ENCODE measurements at regions not wholly inside any gene's neighbourhood (a gene's known extent, or its start where the extent isn't known, plus 50 kb on each side); places are given as distances from the start of the nearest gene placed in this dataset.
"Not testable (repeated sequence)": the region's sequence is repeated elsewhere in the genome, so short reads cannot be mapped to it uniquely, and the experiment has no call there.

DNA sequence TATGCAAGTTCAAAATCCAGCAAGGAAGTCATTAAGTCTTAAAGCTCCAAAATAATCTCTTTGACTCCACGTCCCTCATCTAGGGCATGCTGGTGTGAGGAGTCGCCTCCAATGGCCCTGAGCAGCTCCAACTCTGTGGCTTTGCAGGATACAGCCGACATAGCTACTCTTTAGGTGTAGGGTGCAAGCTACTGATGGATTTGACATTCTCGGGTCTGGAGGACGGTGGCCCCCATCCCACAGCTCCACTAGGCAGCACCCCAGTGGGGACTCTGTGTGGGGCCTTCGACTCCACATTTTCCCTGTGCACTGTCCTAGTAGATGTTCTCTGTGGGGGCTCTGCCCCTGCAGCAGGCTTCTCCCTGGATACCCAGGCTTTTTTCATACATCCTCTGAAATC is 333.2 kb upstream of the FGF13 start:
- DNase-seq (ENCODE audit: low read depth): no peak

DNA sequence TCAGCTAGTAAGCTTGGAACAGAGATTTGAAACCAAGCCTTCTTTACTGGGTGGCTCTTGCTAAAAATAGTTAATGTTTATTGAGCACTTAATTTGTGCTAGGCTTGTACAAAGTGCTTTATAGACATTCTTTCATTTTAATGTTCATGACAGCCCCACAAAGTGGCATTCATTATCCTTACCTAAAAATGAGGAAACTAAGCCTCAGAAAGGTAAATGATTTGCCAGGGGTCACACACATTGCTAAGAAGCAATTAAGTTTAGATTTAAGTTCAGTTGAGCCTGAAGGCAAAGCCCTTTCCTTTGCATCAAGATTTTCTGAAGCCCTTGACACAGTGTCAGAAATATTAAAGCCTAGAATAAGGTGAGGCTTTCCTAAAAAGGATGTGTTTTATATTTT is 327.5 kb upstream of the FGF13 start:
- DNase-seq (ENCODE audit: low read depth): no peak

DNA sequence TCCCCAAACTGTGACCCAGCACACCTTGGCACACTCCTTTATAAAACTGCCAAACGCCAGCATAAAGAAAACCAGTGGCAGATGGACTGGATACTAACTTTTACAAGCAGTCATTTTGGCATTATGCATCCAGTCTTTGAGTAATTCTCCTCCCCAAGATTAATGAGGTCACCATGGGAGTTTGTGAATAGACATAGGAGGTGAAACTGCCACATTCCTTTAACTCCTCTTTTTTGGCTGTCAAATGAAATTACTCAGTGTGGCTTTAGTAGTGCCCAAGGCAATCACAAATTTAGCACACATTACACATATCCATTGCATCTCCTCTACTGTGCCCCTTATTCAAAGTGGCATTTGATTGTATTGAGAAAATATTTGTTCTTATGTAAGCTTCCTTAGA is 315.3 kb upstream of the FGF13 start:
- DNase-seq (ENCODE audit: low read depth): no peak

DNA sequence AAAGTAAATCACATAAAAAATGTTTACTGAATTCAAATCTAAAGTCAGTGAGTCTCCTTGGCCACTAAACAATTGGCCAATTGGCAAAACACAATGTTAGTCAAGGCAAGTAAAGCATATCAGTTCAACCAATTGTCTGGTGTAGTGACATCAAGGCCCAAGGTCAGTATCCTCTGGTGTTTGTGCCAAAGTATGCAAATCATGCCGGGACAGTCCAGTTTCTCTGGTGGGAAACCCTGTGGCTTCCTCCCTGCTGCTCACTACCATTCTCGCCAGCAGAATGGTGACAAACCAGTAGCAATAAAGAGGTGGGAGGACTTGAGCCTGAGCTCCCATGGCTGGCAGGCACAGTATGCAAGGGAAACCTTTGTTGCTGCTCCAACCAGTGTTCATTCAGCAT is 314.9 kb upstream of the FGF13 start:
- DNase-seq (ENCODE audit: low read depth): no peak

DNA sequence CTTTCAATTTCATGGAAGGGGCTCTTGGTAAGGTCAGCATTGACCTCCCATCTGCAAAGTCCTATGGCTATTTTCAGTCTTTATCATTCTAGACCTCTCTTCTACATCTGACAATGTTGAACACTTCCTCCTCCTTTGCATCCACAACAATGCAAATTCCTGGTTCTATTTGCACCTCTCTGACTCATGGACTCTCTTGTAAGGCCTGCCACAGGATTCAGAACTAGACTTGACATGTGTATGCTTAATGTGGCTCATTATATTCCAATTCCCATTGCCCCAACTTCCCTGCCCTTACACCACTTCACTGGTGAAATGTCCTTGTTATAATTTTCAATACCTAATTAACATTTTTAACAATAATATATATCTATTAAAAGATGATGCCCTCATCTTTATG is 314.3 kb upstream of the FGF13 start:
- DNase-seq (ENCODE audit: low read depth): no peak

DNA sequence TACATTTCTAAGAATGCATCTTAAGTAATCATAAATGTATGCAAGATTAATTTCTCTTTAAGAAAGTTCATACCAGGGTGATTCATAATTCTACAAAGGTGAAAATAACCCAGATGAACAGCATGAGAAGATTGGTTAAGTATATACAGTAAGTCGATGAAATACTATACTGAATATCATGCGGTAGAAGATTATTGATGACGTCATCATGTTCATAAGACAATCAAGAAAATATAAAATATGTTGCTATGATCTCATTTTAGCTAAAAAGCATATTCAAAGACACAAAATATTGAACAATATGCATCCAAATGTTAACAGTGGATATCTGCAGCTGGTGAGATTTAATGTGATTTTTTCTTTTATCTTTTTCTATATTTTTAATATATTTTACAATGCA is 312.0 kb upstream of the FGF13 start:
- DNase-seq (ENCODE audit: low read depth): no peak

DNA sequence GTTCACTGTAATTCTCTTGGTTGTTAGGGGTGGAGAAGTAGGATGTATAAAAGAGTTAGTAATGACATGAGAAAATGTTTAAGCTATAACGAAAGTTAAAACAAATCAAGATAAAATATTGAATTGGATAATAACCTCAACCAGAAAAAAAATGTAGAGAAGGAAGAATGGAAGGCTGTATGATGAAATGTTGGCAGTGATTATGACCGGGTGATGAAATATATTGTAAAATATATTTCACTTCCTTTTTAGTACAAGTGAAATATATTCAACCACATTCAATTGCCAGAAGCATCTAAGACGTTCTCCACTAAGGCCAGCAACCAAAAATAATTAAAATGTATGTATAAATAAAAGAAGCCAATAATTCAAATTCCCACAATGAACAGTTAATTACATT is 309.3 kb upstream of the FGF13 start:
- no peak for DNase-seq (ENCODE audit: low read depth)

DNA sequence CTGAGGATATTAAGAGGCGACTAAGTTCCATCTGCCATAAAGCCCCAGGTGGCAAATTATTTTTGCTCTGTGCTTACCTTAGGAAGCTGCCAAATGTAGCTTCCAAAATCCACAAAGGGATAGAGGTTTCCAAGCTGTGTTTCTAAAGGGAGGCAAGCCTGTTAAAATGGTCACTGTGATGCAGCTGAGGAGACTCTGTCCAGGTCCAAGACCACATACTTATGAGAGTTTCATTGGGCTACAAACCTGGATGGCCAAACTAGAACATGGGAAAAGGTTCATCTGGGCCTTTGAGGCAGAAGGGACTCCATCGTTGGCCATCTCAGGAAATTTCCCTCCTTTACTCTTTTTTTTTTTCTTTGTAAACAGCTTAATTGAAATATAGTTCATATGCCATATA is 306.9 kb upstream of the FGF13 start:
- no peak for DNase-seq (ENCODE audit: low read depth)

DNA sequence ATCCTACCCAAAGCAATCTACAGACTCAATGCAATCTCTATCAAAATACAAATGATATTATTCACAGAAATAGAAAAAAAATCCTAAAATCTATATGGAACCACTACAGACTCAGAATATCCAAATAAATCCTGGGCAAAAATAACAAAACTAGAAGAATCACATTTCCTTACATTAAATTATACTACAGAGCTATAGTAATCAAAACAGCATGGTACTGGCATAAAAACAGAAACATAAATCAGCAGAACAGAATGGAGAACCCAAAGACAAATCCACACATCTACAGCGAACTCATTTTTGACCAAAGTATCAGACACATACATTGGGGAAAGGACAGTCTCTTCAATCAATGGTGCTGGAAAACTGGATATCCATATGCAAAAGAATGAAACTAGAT is 304.1 kb upstream of the FGF13 start:
- no peak for DNase-seq (ENCODE audit: low read depth)

DNA sequence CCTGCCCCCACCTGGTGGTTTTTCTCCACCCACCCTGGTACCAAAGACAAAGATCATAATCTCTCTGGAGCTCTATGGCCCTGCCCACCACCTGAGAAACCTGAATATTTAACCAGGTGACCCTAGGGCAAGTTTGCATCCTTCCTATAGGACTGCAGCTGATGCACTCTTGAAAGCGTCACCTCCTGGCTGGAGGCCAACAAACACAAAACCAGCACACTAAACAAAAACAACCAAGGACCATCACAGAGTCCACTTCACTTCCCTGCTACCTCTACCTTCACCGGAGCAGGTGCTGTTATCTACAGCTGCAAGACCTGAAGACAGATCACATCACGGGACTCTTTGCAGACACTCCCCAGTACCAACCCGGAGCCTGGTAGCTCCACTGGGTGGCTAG is 296.7 kb upstream of the FGF13 start:
- no peak for DNase-seq (ENCODE audit: low read depth)

DNA sequence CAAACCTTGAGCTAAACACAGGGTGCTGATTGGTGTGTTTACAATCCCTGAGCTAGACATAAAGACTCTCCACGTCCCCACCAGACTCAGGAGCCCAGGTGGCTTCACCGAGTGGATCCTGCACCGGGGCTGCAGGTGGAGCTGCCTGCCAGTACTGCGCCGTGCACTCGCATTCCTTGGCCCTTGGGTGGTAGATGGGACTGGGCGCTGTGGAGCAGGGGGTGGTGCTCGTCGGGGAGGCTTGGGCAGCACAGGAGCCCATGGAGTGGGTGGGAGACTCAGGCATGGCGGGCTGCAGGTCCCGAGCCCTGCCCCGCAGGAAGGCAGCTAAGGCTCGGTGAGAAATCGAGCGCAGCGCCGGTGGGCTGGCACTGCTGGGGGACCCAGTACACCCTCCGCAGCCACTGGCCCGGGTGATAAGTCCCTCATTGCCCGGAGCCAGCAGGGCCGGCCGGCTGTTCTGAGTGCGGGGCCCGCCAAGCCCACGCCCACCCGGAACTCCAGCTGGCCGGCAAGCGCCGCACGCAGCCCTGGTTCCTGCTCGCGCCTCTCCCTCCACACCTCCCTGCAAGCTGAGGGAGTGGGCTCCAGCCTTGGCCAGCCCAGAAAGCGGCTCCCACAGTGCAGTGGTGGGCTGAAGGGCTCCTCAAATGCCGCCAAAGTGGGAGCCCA is 292.5 kb upstream of the FGF13 start:
- DNase-seq (ENCODE audit: low read depth): not testable (repeated sequence)

DNA sequence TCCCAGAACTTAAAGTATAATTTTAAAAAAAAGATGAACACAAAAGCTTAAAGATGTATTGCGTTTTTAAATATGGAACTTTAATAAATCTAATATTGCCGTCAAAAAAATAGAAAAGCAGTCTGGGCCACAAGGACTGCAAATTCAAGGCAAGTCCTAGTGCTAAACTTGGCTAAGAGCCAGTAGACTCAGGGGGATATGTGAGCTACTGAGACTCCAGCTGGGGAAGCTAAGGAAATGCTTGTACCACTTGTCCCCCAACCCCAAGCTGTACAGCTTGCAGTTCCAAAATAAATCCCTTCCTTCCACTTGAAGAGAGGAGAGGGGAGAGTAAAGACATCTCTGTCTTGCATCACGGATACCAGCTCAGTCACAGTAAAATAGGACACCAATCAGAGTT is 290.8 kb upstream of the FGF13 start:
- DNase-seq (ENCODE audit: low read depth): no peak

DNA sequence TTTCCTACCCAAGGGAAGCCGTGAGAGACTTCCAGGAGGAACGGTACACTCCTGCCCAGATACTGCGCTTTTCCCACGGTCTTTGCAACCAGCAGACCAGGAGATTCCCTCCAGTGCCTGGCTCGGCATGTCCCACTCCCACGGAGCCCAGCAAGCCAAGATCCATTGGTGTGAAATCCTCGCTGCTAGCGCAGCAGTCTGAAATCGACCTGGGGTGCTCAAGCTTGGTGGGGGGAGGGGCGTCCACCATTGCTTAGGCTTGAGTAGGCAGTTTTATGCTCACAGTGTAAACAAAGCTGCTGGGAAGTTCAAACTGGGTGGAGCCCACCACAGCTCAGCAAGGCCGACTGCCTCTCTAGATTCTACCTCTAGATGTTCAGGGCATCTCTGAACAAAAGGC is 284.8 kb upstream of the FGF13 start:
- DNase-seq (ENCODE audit: low read depth): no peak

DNA sequence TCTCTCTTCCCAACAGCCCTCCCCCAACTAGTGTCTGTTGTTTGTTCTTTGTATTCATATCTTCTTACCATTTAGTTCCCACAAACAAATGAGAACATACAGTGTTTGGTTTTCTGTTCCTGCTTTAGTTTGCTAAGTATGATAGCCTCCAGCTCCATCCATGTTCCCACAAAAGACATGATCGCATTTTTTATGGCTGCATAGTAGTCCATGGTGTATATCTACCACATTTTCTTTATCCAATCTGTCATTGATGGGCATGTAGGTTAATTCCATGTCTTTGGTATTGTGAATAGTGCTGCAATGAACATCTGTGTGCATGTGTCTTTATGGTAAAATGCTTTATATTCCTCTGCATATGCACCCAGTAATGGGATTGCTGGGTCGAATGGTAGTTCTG is 283.9 kb upstream of the FGF13 start:
- DNase-seq (ENCODE audit: low read depth): no peak

DNA sequence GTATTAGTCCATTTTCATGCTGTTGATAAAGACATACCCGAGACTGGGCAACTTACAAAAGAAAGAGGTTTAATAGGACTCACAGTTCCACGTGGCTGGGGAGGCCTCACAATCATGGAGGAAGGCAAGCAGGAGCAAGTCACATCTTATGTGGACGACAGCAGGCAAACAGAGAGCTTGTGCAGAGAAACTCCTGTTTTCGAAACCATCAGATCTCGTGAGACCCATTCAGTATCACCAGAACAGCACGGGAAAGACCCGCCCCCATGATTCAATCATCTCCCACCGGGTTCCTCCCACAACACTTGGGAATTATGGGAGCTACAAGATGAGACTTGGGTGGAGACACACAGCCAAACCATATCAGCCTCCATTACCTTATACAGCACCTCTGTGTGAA is 278.9 kb upstream of the FGF13 start:
- not testable (repeated sequence) for DNase-seq (ENCODE audit: low read depth)

DNA sequence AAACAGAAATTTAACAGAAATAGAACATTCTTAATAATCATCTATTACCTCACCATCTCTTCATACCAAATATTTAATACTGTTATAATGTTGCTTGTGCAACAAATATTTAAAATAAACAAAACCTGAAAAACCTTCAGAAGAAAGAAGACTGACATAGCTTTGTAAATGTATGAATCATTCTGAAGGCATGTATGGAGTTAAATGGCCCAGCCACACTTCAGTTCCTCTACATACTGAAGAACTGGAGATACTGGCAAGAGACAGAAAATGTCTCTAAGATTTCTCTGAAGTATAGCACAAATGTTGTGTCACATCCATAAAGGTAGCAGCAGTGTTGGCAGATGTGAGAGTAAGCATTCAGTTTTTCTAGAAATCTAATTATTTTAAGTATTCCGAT is 275.3 kb upstream of the FGF13 start:
- no peak for DNase-seq (ENCODE audit: low read depth)

DNA sequence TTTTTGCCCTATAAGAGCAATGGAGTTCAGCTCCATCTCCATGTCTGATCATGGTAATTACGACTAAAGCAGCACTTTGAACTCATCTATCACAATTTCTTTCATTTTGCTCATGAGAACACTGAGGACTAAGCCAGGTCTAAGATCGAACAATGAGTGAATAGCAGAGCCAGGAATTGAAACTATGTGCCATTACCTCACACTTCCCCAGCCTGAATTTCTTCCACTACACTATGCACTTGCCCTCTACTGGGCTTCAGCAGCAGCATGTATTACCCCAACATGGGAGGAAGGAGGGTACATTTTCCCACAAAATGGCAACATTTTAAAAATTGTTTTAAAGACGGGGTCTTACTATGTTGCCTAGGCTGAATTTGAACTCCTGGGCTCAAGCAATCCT is 274.7 kb upstream of the FGF13 start:
- DNase-seq (ENCODE audit: low read depth): no peak

DNA sequence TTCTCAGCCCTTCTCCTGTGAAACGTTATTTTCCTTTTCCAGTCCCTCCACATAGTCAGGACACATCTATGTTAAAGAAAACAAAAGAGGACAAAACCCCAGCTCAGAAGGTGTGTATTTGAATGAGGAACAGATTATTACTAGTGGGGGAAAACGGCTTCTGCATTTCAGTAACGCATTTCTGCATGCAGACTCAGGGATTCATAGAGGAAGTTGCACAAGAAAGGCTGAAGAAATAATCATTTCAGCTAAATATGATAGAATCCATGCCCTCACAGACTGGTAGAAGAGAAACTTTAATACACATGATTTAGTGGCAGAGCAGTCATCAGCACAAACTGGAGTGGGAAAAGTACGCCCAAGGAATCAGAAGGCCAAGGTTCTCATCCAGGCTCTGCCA is 270.8 kb upstream of the FGF13 start:
- no peak for DNase-seq (ENCODE audit: low read depth)

DNA sequence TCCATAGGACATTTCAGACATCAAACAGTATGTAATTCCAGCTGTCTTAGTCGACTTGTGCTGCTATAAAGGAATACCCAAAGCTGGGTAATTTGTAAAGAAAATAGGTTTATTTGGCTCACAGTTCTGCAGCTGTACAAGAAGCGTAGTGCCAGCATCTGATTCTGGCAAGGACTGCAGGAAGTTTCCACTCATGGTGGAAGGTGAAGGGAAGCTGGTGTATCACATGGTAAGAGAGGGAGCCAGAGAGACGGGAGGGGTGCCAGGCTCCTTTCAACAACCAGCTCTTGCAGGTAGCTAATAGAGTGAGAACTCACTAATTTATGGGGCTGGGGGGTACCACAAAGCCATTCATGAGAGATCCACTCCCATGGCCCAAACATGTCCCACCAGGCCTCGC is 253.0 kb upstream of the FGF13 start:
- DNase-seq (ENCODE audit: low read depth): no peak

DNA sequence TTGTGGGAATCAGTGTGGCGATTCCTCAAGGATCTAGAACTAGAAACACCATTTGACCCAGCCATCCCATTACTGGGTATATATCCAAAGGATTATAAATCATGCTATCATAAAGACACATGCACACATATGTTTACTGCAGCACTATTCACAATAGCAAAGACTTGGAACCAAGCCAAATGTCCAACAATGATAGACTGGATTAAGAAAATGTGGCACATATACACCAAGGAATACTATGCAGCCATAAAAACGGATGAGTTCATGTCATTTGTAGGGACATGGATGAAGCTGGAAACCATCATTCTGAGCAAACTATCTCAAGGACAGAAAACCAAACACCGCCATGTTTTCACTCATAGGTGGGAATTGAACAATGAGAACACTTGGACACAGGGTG is 250.9 kb upstream of the FGF13 start:
- DNase-seq (ENCODE audit: low read depth): not testable (repeated sequence)

DNA sequence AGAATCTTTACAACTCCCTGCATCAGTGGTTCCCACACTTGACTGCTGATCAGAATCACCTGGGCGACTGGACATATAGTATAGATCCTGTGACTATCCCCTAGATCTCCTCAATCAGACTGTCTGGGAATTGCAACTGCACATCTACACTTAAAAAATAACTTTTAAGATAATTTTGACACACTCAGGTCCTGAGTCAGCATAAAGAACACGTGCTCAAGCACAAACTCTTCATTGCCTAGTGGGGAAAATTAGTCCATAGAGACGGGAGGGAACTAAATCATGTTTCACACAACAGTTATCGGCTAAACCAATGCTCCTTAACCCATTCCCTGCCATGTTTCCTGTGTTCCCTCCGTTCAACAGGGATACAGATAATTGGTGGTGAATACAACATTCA is 243.5 kb upstream of the FGF13 start:
- DNase-seq (ENCODE audit: low read depth): no peak

DNA sequence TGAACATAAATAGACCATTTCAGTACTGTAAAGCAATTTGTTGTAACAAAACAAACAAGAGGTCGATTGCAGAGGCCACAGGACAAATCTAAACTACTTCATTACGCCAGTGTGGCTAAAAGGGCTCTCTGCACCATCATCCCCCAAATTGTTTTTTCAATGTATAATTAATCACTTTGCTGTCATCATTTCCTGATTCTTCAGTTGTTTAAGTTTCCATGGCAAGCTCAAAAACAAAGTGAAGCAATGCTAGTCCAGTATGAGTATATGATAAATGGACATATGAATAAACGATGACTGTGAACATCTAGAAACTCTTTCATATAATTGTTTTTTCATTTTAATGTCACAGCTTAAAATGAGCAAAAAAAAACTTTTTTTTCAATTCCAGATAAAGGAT is 235.4 kb upstream of the FGF13 start:
- DNase-seq (ENCODE audit: low read depth): no peak

DNA sequence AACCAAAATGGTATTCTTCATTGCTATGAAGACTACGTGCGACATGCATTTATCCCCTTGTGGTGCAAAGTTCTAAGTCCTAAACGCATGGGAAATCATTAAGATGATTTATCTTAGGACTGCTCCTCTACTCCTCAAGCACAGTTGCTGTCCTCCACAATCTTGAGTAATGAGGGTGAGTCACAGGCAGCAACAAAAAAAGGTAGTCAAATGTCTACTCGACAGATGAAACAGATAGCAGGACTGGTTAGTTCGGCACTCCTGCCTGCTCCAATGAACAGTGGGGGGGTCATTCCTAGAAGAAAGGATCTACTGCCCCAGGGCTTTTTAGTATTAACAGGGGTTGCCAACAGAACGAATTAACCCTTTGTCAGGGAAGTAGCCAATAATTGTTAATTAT is 233.7 kb upstream of the FGF13 start:
- no peak for DNase-seq (ENCODE audit: low read depth)

DNA sequence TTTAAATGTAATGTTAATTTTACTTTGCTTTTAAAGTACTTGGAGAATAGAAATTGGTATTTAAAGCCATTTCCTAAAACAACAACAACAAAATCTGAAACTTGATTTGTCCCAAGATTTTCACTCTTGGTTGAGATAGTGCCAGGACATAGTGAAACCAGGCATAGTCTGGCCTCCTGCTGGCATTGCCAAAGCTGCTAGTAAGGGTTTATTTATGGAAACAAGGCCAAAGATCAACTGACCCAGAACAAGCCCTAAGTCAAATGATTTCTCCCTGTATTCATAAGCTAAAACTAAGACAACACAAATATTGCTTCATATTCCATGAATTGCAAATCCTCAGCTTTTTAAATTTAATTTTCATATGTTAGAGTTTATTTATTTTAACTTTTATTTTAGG is 227.5 kb upstream of the FGF13 start:
- no peak for DNase-seq (ENCODE audit: low read depth)

DNA sequence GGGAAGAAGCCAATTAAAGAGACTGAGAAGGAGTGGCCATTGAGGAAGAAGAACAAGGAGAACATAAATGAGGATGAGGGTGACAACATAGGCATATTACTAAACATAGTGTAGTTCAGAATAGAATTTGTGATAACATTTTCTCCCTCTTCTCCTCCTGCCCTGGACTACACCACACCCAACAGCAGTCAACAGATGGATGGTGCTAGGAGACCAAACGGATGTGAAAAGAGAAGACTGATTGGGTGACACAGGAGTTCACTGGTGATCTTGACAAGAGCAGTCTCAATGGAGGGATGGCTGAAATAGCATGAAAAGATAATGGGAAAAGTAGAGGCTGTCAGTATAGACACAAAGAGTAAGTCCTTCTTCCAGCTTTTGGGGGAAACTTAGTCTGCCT is 226.5 kb upstream of the FGF13 start:
- DNase-seq (ENCODE audit: low read depth): no peak
